K562 (cell line): ENCODE measurements at regions not wholly inside any gene's neighbourhood (a gene's known extent, or its start where the extent isn't known, plus 50 kb on each side); places are given as distances from the start of the nearest gene placed in this dataset.

Source experiments
- FOS ChIP-seq: IDR thresholded peaks from 3 replicates; pipeline ENCODE4 v1.6.1; 2011; ENCODE audit not compliant: insufficient read length; ENCODE audit errors: extremely low read depth
- GABPB1 ChIP-seq: sonication (generic); formaldehyde crosslinking; IDR thresholded peaks from 2 replicates; pipeline ENCODE4 v1.8.0; 2022; ENCODE audit warnings: mild to moderate bottlenecking, missing genetic modification reagents
- HDAC2 ChIP-seq: fragments of 450-650 bp; IDR thresholded peaks from 2 replicates; pipeline ENCODE4 v1.6.1; 2016; ENCODE audit warnings: mild to moderate bottlenecking
- HDGF ChIP-seq: fragments of 450-650 bp; IDR thresholded peaks from 2 replicates; pipeline ENCODE4 v1.6.1; 2016
- HIVEP1 ChIP-seq: fragments of 250-450 bp; sonication (Bioruptor Pico); IDR thresholded peaks from 2 replicates; pipeline ENCODE4 v1.4.0; 2020; ENCODE audit warnings: mild to moderate bottlenecking
- POLR2A ChIP-seq: fragments of 450-650 bp; conservative IDR thresholded peaks from 2 replicates; pipeline ENCODE4 v1.6.1; 2016
- SAP30 ChIP-seq: fragments of 200-600 bp; sonication (generic); IDR thresholded peaks from 2 replicates; pipeline ENCODE4 v1.6.1; 2012; ENCODE audit warnings: borderline replicate concordance, low read depth, mild to moderate bottlenecking, moderate library complexity, low read length, control low read depth, inconsistent platforms; ENCODE audit not compliant: insufficient read depth, poor library complexity, severe bottlenecking
- SMC3 ChIP-seq: conservative IDR thresholded peaks from 2 replicates; pipeline ENCODE4 v1.6.1; 2011; ENCODE audit warnings: low read depth, low read length, improper control_type of control experiment; ENCODE audit not compliant: insufficient read depth
- TBL1XR1 ChIP-seq, 2 experiments: IDR thresholded peaks; 2 replicates each; pipeline ENCODE4 v1.6.1; 2012; ENCODE audit warnings: improper control_type of control experiment in 2 of 2, low read length in 2 of 2, mild to moderate bottlenecking in 1 of 2
- TF ChIP-seq, protein P1 (sequence below): fragments of 200-800 bp; sonication (Bioruptor generic); IDR thresholded peaks from 2 replicates; pipeline ENCODE4 v1.6.1; 2016; ENCODE audit warnings: missing genetic modification characterization, missing compliant biosample characterization
- TF ChIP-seq, protein P2 (sequence below), 3 experiments: fragments of 200-800 bp in 1 of 3; fragments of 250-450 bp in 1 of 3; fragments of 450-650 bp in 1 of 3; sonication (Bioruptor Pico) in 1 of 3; sonication (Bioruptor generic) in 1 of 3; formaldehyde crosslinking in 1 of 3; IDR thresholded peaks; 2 replicates each; pipeline versions ENCODE4 v1.6.1 to v1.8.0; 2016 to 2022; ENCODE audit warnings: mild to moderate bottlenecking in 2 of 3, missing genetic modification characterization in 2 of 3, missing compliant biosample characterization in 1 of 3, moderate library complexity in 1 of 3

DNA sequence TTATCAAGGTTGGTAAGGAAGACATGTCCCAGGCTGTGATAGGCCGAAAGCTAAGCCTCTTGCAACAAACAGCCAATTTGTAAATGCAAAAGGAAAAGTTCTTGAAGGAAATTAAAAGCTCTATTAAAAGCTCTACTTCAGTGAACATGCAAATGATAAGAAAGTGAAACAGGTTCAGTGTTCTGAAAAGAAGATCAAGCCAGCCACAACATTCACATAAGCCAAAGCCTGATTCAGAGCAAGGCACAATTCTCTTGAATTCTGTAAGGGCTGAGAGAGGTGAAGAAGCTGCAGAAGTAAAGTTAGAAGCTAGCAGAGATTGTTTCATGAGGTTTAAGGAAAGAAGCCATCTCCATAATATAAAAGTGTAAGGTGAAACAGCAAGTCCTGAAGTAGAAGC, 1259.5 kb upstream of the PIK3C3 start:
- no peak for TF ChIP-seq POLR2A
- no peak for TF ChIP-seq SAP30
- no peak for TF ChIP-seq TBL1XR1 (IDR thresholded peaks at IDR 0.05; ENCODE audit: low read length in 2 of 2)
- no peak for TF ChIP-seq FOS
- TF ChIP-seq HDAC2: no peak
- TF ChIP-seq, protein P1, sequence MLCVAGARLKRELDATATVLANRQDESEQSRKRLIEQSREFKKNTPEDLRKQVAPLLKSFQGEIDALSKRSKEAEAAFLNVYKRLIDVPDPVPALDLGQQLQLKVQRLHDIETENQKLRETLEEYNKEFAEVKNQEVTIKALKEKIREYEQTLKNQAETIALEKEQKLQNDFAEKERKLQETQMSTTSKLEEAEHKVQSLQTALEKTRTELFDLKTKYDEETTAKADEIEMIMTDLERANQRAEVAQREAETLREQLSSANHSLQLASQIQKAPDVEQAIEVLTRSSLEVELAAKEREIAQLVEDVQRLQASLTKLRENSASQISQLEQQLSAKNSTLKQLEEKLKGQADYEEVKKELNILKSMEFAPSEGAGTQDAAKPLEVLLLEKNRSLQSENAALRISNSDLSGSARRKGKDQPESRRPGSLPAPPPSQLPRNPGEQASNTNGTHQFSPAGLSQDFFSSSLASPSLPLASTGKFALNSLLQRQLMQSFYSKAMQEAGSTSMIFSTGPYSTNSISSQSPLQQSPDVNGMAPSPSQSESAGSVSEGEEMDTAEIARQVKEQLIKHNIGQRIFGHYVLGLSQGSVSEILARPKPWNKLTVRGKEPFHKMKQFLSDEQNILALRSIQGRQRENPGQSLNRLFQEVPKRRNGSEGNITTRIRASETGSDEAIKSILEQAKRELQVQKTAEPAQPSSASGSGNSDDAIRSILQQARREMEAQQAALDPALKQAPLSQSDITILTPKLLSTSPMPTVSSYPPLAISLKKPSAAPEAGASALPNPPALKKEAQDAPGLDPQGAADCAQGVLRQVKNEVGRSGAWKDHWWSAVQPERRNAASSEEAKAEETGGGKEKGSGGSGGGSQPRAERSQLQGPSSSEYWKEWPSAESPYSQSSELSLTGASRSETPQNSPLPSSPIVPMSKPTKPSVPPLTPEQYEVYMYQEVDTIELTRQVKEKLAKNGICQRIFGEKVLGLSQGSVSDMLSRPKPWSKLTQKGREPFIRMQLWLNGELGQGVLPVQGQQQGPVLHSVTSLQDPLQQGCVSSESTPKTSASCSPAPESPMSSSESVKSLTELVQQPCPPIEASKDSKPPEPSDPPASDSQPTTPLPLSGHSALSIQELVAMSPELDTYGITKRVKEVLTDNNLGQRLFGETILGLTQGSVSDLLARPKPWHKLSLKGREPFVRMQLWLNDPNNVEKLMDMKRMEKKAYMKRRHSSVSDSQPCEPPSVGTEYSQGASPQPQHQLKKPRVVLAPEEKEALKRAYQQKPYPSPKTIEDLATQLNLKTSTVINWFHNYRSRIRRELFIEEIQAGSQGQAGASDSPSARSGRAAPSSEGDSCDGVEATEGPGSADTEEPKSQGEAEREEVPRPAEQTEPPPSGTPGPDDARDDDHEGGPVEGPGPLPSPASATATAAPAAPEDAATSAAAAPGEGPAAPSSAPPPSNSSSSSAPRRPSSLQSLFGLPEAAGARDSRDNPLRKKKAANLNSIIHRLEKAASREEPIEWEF: no peak
- TF ChIP-seq HDGF: no peak
- no peak for TF ChIP-seq SMC3
- no peak for TF ChIP-seq GABPB1 (CRISPR knock-in tag)
- TF ChIP-seq, protein P2, sequence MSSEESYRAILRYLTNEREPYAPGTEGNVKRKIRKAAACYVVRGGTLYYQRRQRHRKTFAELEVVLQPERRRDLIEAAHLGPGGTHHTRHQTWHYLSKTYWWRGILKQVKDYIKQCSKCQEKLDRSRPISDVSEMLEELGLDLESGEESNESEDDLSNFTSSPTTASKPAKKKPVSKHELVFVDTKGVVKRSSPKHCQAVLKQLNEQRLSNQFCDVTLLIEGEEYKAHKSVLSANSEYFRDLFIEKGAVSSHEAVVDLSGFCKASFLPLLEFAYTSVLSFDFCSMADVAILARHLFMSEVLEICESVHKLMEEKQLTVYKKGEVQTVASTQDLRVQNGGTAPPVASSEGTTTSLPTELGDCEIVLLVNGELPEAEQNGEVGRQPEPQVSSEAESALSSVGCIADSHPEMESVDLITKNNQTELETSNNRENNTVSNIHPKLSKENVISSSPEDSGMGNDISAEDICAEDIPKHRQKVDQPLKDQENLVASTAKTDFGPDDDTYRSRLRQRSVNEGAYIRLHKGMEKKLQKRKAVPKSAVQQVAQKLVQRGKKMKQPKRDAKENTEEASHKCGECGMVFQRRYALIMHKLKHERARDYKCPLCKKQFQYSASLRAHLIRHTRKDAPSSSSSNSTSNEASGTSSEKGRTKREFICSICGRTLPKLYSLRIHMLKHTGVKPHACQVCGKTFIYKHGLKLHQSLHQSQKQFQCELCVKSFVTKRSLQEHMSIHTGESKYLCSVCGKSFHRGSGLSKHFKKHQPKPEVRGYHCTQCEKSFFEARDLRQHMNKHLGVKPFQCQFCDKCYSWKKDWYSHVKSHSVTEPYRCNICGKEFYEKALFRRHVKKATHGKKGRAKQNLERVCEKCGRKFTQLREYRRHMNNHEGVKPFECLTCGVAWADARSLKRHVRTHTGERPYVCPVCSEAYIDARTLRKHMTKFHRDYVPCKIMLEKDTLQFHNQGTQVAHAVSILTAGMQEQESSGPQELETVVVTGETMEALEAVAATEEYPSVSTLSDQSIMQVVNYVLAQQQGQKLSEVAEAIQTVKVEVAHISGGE (CRISPR knock-in tag; IDR thresholded peaks at IDR 0.05): no peak
- TF ChIP-seq HIVEP1 (CRISPR knock-in tag): no peak
